ENCODE measurements at regions not wholly inside any gene's neighbourhood (a gene's known extent, or its start where the extent isn't known, plus 50 kb on each side); places are given as distances from the start of the nearest gene placed in this dataset.
A peak's percentile ranks its signal among the peaks of the same experiment; 100 is the strongest.

- no TSS peak for BruUV-seq (replicated peaks)
- in situ Hi-C loops (cut with MboI) = no loop called here
Measured at GRCh38 chr16:79408355-79408754, 192.2 kb downstream of the MAF start.

More at GRCh38 chr16:79408355-79408754, 192.2 kb downstream of the MAF start:
- peaks cover 6 to 14% of the 10 kb centered on the region in 2 experiments; a peak in 3 of 5 replicates for H3K27me3 ChIP-seq (ENCODE audit: control insufficient read depth in 2 of 2, insufficient read depth in 2 of 2, low read length in 2 of 2)
- no peak overlapping the region for H3K27ac ChIP-seq (ENCODE audit: extremely low read depth, low read depth, low read length)
- no peak for ATAC-seq
- H3K4me3 ChIP-seq = no peak overlapping the region
- TF ChIP-seq ZNF740 (CRISPR knock-in tag; IDR thresholded peaks at IDR 0.05) (no peak), ZNF740 (tag; IDR thresholded peaks at IDR 0.05) (no peak), ZNF512 (tag; IDR thresholded peaks at IDR 0.05) (peak; percentile 76), POLR2G (IDR thresholded peaks at IDR 0.05; ENCODE audit: low read depth, low read length) (no peak), PURB (CRISPR knock-in tag; IDR thresholded peaks at IDR 0.05; ENCODE audit: low read depth) (no peak), ZNF717 (CRISPR knock-in tag; IDR thresholded peaks at IDR 0.05) (no peak), ATF1 (CRISPR knock-in tag; IDR thresholded peaks at IDR 0.05) (no peak), ATF1 (tag; IDR thresholded peaks at IDR 0.05) (no peak)
- TF ChIP-seq, protein P1, sequence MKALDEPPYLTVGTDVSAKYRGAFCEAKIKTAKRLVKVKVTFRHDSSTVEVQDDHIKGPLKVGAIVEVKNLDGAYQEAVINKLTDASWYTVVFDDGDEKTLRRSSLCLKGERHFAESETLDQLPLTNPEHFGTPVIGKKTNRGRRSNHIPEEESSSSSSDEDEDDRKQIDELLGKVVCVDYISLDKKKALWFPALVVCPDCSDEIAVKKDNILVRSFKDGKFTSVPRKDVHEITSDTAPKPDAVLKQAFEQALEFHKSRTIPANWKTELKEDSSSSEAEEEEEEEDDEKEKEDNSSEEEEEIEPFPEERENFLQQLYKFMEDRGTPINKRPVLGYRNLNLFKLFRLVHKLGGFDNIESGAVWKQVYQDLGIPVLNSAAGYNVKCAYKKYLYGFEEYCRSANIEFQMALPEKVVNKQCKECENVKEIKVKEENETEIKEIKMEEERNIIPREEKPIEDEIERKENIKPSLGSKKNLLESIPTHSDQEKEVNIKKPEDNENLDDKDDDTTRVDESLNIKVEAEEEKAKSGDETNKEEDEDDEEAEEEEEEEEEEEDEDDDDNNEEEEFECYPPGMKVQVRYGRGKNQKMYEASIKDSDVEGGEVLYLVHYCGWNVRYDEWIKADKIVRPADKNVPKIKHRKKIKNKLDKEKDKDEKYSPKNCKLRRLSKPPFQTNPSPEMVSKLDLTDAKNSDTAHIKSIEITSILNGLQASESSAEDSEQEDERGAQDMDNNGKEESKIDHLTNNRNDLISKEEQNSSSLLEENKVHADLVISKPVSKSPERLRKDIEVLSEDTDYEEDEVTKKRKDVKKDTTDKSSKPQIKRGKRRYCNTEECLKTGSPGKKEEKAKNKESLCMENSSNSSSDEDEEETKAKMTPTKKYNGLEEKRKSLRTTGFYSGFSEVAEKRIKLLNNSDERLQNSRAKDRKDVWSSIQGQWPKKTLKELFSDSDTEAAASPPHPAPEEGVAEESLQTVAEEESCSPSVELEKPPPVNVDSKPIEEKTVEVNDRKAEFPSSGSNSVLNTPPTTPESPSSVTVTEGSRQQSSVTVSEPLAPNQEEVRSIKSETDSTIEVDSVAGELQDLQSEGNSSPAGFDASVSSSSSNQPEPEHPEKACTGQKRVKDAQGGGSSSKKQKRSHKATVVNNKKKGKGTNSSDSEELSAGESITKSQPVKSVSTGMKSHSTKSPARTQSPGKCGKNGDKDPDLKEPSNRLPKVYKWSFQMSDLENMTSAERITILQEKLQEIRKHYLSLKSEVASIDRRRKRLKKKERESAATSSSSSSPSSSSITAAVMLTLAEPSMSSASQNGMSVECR (CRISPR knock-in tag; IDR thresholded peaks at IDR 0.05) = no peak
- H3K36me3 ChIP-seq (ENCODE audit: control insufficient read depth, insufficient read depth, low read length) = no peaks in the 10 kb centered on the region
- no peak overlapping the region for H3K9ac ChIP-seq (ENCODE audit: insufficient read depth in 1 of 2, low read depth in 2 of 2, low read length in 2 of 2)
- no peak for DNase-seq (ENCODE audit: extremely low read depth in 1 of 4, low spot score in 3 of 4)
- H3K9me1 ChIP-seq (ENCODE audit: control insufficient read depth, insufficient read depth, low read length) = no peaks in the 10 kb centered on the region
- no peaks in the 10 kb centered on the region for H4K20me1 ChIP-seq (replicated peaks; ENCODE audit: control insufficient read depth, insufficient read depth, low read length)
- ChIA-PET POLR2A (no interaction called here), CTCF (ENCODE audit: low intra/inter-chr PET ratio) (no interaction called here)
- no peaks in the 10 kb centered on the region; the same call in 1 of the 2 replicates for H3K9me3 ChIP-seq (replicated peaks; ENCODE audit: control insufficient read depth, insufficient read depth, low read depth, low read length)
- H3K79me2 ChIP-seq (ENCODE audit: control insufficient read depth, insufficient read depth, low read length) = no peaks in the 10 kb centered on the region
- intact Hi-C loops (cut with micrococcal nuclease) = no loop called here
- FAIRE-seq = no peak
- H3K4me2 ChIP-seq (ENCODE audit: insufficient read depth, low read length) = no peak overlapping the region
- WGBS (ENCODE audit: insufficient coverage, low coverage, missing lambda C conversion rate) = 32% methylated on average over 6 of the region's 6 CpGs
- no peak overlapping the region for H2AFZ ChIP-seq (ENCODE audit: low read depth, low read length)
- H3K4me1 ChIP-seq (replicated peaks in 1 of 2; ENCODE audit: control insufficient read depth in 2 of 2, insufficient read depth in 2 of 2, low read length in 2 of 2) = peaks cover 0 to 11% of the 10 kb centered on the region in 2 experiments; a peak in 3 of 5 replicates
